ENCODE measurements at regions not wholly inside any gene's neighbourhood (a gene's known extent, or its start where the extent isn't known, plus 50 kb on each side); places are given as distances from the start of the nearest gene placed in this dataset.

DNA sequence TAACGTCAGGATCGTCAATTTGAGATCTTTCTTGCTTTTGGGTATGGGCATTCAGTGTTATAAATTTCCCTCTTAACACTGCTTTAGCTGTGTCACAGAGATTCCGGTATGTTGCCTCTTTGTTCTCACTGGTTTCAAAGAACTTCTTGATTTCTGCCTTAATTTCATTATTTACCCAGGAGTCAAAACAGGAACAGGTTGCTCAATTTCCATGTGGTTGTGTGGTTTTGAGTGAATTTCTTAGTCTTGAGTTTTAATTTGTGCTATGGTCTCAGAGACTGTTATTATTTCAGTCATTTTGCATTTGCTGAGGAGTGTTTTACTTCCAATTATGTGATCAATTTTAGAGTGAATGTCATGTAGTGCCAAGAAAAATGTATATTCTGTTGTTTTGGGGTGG is 153.1 kb downstream of the PCDH17 start:
- ATAC-seq, result no peak
- no peaks in the 10 kb centered on the region for H3K79me2 ChIP-seq (ENCODE audit: insufficient read depth, low read length)
- H3K4me1 ChIP-seq (ENCODE audit: insufficient read depth, low read length), result no peaks in the 10 kb centered on the region
- POLR2A ChIA-PET, result no interaction called here
- H3K27ac ChIP-seq (ENCODE audit: extremely low read length, insufficient read depth, low read length), result no peak overlapping the region
- no peak for DNase-seq (ENCODE audit: low spot score)
- no TSS peak for BruUV-seq (replicated peaks)
- no peak overlapping the region for H3K9ac ChIP-seq (ENCODE audit: insufficient read depth, low read depth, low read length)
- H2AFZ ChIP-seq (ENCODE audit: low read length), result no peak overlapping the region
- H4K20me1 ChIP-seq (ENCODE audit: insufficient read depth, low read length), result no peaks in the 10 kb centered on the region
- no peak overlapping the region for H3K4me2 ChIP-seq (ENCODE audit: low read depth, low read length)
- TF ChIP-seq ZBTB21 (CRISPR knock-in tag; IDR thresholded peaks at IDR 0.05) (no peak), SETDB1 (CRISPR knock-in tag; IDR thresholded peaks at IDR 0.05; ENCODE audit: borderline replicate concordance) (no peak), ARNTL (CRISPR knock-in tag; IDR thresholded peaks at IDR 0.05) (no peak), AGO1 (IDR thresholded peaks at IDR 0.05; ENCODE audit: low read depth, low read length, poor library complexity, severe bottlenecking) (no peak), MIXL1 (CRISPR knock-in tag; IDR thresholded peaks at IDR 0.05) (no peak), ZBTB3 (CRISPR knock-in tag; IDR thresholded peaks at IDR 0.05; ENCODE audit: borderline replicate concordance, low read depth) (no peak), ZSCAN9 (CRISPR knock-in tag; IDR thresholded peaks at IDR 0.05; ENCODE audit: borderline replicate concordance) (no peak)
- TF ChIP-seq, protein P1, sequence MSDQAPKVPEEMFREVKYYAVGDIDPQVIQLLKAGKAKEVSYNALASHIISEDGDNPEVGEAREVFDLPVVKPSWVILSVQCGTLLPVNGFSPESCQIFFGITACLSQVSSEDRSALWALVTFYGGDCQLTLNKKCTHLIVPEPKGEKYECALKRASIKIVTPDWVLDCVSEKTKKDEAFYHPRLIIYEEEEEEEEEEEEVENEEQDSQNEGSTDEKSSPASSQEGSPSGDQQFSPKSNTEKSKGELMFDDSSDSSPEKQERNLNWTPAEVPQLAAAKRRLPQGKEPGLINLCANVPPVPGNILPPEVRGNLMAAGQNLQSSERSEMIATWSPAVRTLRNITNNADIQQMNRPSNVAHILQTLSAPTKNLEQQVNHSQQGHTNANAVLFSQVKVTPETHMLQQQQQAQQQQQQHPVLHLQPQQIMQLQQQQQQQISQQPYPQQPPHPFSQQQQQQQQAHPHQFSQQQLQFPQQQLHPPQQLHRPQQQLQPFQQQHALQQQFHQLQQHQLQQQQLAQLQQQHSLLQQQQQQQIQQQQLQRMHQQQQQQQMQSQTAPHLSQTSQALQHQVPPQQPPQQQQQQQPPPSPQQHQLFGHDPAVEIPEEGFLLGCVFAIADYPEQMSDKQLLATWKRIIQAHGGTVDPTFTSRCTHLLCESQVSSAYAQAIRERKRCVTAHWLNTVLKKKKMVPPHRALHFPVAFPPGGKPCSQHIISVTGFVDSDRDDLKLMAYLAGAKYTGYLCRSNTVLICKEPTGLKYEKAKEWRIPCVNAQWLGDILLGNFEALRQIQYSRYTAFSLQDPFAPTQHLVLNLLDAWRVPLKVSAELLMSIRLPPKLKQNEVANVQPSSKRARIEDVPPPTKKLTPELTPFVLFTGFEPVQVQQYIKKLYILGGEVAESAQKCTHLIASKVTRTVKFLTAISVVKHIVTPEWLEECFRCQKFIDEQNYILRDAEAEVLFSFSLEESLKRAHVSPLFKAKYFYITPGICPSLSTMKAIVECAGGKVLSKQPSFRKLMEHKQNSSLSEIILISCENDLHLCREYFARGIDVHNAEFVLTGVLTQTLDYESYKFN (CRISPR knock-in tag; conservative IDR thresholded peaks at IDR 0.05), result no peak
- TF ChIP-seq, protein P2, sequence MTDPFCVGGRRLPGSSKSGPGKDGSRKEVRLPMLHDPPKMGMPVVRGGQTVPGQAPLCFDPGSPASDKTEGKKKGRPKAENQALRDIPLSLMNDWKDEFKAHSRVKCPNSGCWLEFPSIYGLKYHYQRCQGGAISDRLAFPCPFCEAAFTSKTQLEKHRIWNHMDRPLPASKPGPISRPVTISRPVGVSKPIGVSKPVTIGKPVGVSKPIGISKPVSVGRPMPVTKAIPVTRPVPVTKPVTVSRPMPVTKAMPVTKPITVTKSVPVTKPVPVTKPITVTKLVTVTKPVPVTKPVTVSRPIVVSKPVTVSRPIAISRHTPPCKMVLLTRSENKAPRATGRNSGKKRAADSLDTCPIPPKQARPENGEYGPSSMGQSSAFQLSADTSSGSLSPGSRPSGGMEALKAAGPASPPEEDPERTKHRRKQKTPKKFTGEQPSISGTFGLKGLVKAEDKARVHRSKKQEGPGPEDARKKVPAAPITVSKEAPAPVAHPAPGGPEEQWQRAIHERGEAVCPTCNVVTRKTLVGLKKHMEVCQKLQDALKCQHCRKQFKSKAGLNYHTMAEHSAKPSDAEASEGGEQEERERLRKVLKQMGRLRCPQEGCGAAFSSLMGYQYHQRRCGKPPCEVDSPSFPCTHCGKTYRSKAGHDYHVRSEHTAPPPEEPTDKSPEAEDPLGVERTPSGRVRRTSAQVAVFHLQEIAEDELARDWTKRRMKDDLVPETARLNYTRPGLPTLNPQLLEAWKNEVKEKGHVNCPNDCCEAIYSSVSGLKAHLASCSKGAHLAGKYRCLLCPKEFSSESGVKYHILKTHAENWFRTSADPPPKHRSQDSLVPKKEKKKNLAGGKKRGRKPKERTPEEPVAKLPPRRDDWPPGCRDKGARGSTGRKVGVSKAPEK (CRISPR knock-in tag; IDR thresholded peaks at IDR 0.05; ENCODE audit: borderline replicate concordance), result no peak
- FAIRE-seq, result no peak
- no peaks in the 10 kb centered on the region for H3K27me3 ChIP-seq (ENCODE audit: control insufficient read depth in 1 of 2, insufficient read depth in 2 of 2, low read length in 2 of 2)
- 0% methylated on average over 3 of the region's 3 CpGs for WGBS (ENCODE audit: low lambda C conversion rate)
- intact Hi-C loops (cut with micrococcal nuclease; ENCODE audit: unreplicated experiment) (no loop called here), in situ Hi-C loops (cut with HindIII; ENCODE audit: extremely low pct_ligation_motif_present, low pct_unique_long_range_greater_than_20kb) (no loop called here)
- no peak overlapping the region for H3K4me3 ChIP-seq (replicated peaks in 1 of 3; ENCODE audit: insufficient read depth in 1 of 3, low read depth in 2 of 3, low read length in 3 of 3)
- no peaks in the 10 kb centered on the region for H3K36me3 ChIP-seq (replicated peaks in 1 of 2; ENCODE audit: control insufficient read depth in 1 of 2, insufficient read depth in 2 of 2, low read length in 2 of 2)
- H3K9me3 ChIP-seq (ENCODE audit: low read length), result peaks cover 25% of the 10 kb centered on the region
- CTCF ChIA-PET (ENCODE audit: low intra/inter-chr PET ratio, low total read pairs), result no interaction called here

Measured in HepG2 (cell line).